ENCODE measurements at regions not wholly inside any gene's neighbourhood (a gene's known extent, or its start where the extent isn't known, plus 50 kb on each side); places are given as distances from the start of the nearest gene placed in this dataset.

GRCh38 chr13:91127995-91128394, 219.5 kb upstream of the MIR17HG start:
- Histone ChIP-seq H3K27ac (ENCODE audit: low read depth, low read length) (no peak overlapping the region), H3K27me3 (ENCODE audit: control insufficient read depth, insufficient read depth, low read length) (no peaks in the 10 kb centered on the region), H3K9me3 (ENCODE audit: control insufficient read depth, insufficient read depth, low read length) (no peaks in the 10 kb centered on the region), H3K4me3 (ENCODE audit: low read depth, low read length) (no peak overlapping the region)
- ChIA-PET CTCF (interaction anchor here (0.8 kb wide), 1 partner anchor 107 kb away, joined by 3 read pairs; no protein-coding TSS in a partner anchor), POLR2A (no interaction called here)
- TF ChIP-seq, protein P1, sequence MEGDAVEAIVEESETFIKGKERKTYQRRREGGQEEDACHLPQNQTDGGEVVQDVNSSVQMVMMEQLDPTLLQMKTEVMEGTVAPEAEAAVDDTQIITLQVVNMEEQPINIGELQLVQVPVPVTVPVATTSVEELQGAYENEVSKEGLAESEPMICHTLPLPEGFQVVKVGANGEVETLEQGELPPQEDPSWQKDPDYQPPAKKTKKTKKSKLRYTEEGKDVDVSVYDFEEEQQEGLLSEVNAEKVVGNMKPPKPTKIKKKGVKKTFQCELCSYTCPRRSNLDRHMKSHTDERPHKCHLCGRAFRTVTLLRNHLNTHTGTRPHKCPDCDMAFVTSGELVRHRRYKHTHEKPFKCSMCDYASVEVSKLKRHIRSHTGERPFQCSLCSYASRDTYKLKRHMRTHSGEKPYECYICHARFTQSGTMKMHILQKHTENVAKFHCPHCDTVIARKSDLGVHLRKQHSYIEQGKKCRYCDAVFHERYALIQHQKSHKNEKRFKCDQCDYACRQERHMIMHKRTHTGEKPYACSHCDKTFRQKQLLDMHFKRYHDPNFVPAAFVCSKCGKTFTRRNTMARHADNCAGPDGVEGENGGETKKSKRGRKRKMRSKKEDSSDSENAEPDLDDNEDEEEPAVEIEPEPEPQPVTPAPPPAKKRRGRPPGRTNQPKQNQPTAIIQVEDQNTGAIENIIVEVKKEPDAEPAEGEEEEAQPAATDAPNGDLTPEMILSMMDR (IDR thresholded peaks at IDR 0.05; ENCODE audit: low read depth, low read length) = no peak
- DNase-seq (ENCODE audit: low read depth, low spot score) = no peak

- TF ChIP-seq, protein P1 (IDR thresholded peaks at IDR 0.05; ENCODE audit: low read depth, low read length) = no peak
- no peak overlapping the region for H3K4me3 ChIP-seq (ENCODE audit: low read depth, low read length)
- no peaks in the 10 kb centered on the region for H3K9me3 ChIP-seq (ENCODE audit: control insufficient read depth, insufficient read depth, low read length)
- H3K27ac ChIP-seq (ENCODE audit: low read depth, low read length) = no peak overlapping the region
- POLR2A ChIA-PET = no interaction called here
- no peak for DNase-seq (ENCODE audit: low read depth, low spot score)
- H3K27me3 ChIP-seq (ENCODE audit: control insufficient read depth, insufficient read depth, low read length) = no peaks in the 10 kb centered on the region
- CTCF ChIA-PET = no interaction called here
Measured at GRCh38 chr13:91132381-91132780, 215.1 kb upstream of the MIR17HG start.

- Histone ChIP-seq H3K9me3 (ENCODE audit: control insufficient read depth, insufficient read depth, low read length) (no peaks in the 10 kb centered on the region), H3K27me3 (ENCODE audit: control insufficient read depth, insufficient read depth, low read length) (no peaks in the 10 kb centered on the region), H3K4me3 (ENCODE audit: low read depth, low read length) (no peak overlapping the region), H3K27ac (ENCODE audit: low read depth, low read length) (no peak overlapping the region)
- ChIA-PET CTCF (no interaction called here), POLR2A (no interaction called here)
- TF ChIP-seq, protein P1 (IDR thresholded peaks at IDR 0.05; ENCODE audit: low read depth, low read length) = no peak
- no peak for DNase-seq (ENCODE audit: low read depth, low spot score)
Measured at GRCh38 chr13:91132786-91133185, 214.7 kb upstream of the MIR17HG start.

DNA sequence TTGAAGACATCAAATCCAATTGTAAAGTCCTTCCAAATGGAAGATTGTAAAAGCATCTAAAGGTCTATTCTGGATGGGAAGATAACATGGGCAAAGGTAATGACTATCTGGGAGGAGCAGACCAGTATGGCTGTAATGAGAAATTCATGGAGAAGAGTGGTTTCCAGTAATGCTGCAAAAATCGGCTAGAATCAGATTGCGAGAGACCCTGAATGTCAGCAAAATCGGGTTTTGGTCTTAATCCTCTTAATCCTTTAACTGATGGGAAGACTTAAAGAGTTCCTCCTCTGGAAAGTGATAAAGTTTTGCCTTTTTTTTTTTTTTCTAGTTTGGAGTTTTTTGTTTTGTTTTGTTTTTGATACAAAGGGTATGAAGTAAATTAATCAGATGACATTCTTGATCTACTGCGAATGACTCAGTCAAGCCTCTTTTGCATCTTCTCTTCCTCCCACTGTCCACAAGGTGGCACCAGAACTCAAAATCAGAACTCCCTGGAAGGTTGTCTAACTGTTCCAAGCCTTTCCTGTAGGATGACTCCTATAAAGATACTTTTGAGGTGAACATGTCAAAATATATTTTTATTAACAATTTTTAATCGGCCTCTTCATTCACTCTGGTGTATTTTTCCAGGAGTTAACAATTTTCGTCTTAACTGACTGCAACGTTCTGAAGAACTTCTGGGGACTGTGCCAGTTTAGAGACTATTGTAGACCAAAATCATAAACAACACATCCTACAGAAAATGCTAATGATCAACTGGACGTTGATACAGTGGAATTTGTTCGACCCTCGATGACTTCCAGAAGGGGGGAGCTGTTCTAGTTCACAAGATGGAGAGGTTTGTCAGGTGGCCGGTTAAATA, 213.3 kb upstream of the MIR17HG start:
- no peak overlapping the region for H3K27ac ChIP-seq (ENCODE audit: low read depth, low read length)
- ChIA-PET POLR2A (no interaction called here), CTCF (interaction anchor here (0.7 to 1.0 kb wide), 3 partner anchors 9 to 272 kb away, joined by 3 read pairs; no protein-coding TSS in a partner anchor)
- no peaks in the 10 kb centered on the region for H3K27me3 ChIP-seq (ENCODE audit: control insufficient read depth, insufficient read depth, low read length)
- DNase-seq (ENCODE audit: low read depth, low spot score) = peak; percentile 4
- TF ChIP-seq, protein P1 (IDR thresholded peaks at IDR 0.05; ENCODE audit: low read depth, low read length) = peak; percentile 77
- H3K4me3 ChIP-seq (ENCODE audit: low read depth, low read length) = no peak overlapping the region
- no peaks in the 10 kb centered on the region for H3K9me3 ChIP-seq (ENCODE audit: control insufficient read depth, insufficient read depth, low read length)

- DNase-seq (ENCODE audit: low read depth, low spot score) = no peak
- ChIA-PET POLR2A (no interaction called here), CTCF (interaction anchor here (0.7 to 1.0 kb wide), 2 partner anchors 8 to 57 kb away, joined by 3 read pairs; no protein-coding TSS in a partner anchor)
- TF ChIP-seq, protein P1 (IDR thresholded peaks at IDR 0.05; ENCODE audit: low read depth, low read length) = no peak
- no peaks in the 10 kb centered on the region for H3K9me3 ChIP-seq (ENCODE audit: control insufficient read depth, insufficient read depth, low read length)
- H3K27me3 ChIP-seq (ENCODE audit: control insufficient read depth, insufficient read depth, low read length) = no peaks in the 10 kb centered on the region
- H3K27ac ChIP-seq (ENCODE audit: low read depth, low read length) = no peak overlapping the region
- H3K4me3 ChIP-seq (ENCODE audit: low read depth, low read length) = no peak overlapping the region
Measured at GRCh38 chr13:91134803-91135184, 212.7 kb upstream of the MIR17HG start.

Measured in AG04450 (cell line).